ENCODE measurements at regions not wholly inside any gene's neighbourhood (a gene's known extent, or its start where the extent isn't known, plus 50 kb on each side); places are given as distances from the start of the nearest gene placed in this dataset.

DNA sequence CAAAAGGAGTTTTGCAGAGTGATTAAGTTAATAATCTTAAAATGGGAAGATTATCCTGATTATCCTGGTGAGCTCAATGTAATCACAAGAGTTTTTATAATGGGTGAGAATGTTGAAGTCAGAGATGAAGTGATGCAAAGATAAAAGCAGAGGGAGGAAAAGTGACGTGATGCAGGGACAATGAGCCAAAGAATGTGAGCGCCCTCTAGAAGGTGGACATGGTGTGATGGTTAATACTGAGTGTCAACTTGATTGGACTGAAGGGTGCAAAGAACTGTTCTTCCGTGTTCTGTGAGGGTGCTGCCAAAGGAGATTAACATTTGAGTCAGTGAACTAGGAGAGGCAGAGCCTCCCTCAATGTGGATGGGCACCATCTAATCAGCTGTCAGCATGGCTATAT, 569.6 kb upstream of the AGTR1 start:
- TF ChIP-seq, protein P1, sequence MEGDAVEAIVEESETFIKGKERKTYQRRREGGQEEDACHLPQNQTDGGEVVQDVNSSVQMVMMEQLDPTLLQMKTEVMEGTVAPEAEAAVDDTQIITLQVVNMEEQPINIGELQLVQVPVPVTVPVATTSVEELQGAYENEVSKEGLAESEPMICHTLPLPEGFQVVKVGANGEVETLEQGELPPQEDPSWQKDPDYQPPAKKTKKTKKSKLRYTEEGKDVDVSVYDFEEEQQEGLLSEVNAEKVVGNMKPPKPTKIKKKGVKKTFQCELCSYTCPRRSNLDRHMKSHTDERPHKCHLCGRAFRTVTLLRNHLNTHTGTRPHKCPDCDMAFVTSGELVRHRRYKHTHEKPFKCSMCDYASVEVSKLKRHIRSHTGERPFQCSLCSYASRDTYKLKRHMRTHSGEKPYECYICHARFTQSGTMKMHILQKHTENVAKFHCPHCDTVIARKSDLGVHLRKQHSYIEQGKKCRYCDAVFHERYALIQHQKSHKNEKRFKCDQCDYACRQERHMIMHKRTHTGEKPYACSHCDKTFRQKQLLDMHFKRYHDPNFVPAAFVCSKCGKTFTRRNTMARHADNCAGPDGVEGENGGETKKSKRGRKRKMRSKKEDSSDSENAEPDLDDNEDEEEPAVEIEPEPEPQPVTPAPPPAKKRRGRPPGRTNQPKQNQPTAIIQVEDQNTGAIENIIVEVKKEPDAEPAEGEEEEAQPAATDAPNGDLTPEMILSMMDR (IDR thresholded peaks at IDR 0.05; ENCODE audit: insufficient read depth, low read depth, low read length) = no peak
- no peak for TF ChIP-seq EZH2 (IDR thresholded peaks at IDR 0.05; ENCODE audit: insufficient read depth, low read length)
